MM.1S (cell line): ENCODE measurements at regions not wholly inside any gene's neighbourhood (a gene's known extent, or its start where the extent isn't known, plus 50 kb on each side); places are given as distances from the start of the nearest gene placed in this dataset.

Experiments used
- DNase-seq: peaks from one replicate; pipeline ENCODE4 v3.0.0-alpha.2; 2015
- H2AFZ ChIP-seq: fragments of 300-600 bp; sonication (generic); 2 replicates; pipeline ENCODE4 v1.6.0; 2016; ENCODE audit warnings: antibody characterized with exemption, low read length
- H3F3A ChIP-seq: fragments of 300-600 bp; sonication (generic); 2 replicates; pipeline ENCODE4 v1.6.1; 2016; ENCODE audit warnings: mild to moderate bottlenecking, antibody characterized with exemption, low read length, moderate library complexity, mixed read lengths; ENCODE audit not compliant: insufficient read depth
- H3K27ac ChIP-seq: fragments of 300-600 bp; sonication (generic); 2 replicates; pipeline ENCODE4 v1.5.1; 2016; ENCODE audit warnings: mild to moderate bottlenecking, low read length
- H3K27me3 ChIP-seq: fragments of 300-600 bp; sonication (generic); replicated peaks from 2 replicates; pipeline ENCODE4 v1.6.0; 2016; ENCODE audit warnings: low read length; ENCODE audit not compliant: insufficient read depth
- H3K36me3 ChIP-seq: fragments of 300-600 bp; sonication (generic); replicated peaks from 2 replicates; pipeline ENCODE4 v1.6.1; 2016; ENCODE audit warnings: mild to moderate bottlenecking, low read length, mixed read lengths; ENCODE audit not compliant: insufficient read depth
- H3K4me1 ChIP-seq: fragments of 300-600 bp; sonication (generic); 2 replicates; pipeline ENCODE4 v1.6.1; 2016; ENCODE audit warnings: low read length, mixed read lengths
- H3K4me2 ChIP-seq: fragments of 300-600 bp; sonication (generic); 2 replicates; pipeline ENCODE4 v1.6.0; 2016; ENCODE audit warnings: low read depth, low read length
- H3K4me3 ChIP-seq: fragments of 300-600 bp; sonication (generic); 2 replicates; pipeline ENCODE4 v1.5.1; 2016; ENCODE audit warnings: low read length, mixed read lengths
- H3K79me2 ChIP-seq: fragments of 300-600 bp; sonication (generic); 2 replicates; pipeline ENCODE4 v1.6.1; 2016; ENCODE audit warnings: mixed run types, low read length, mixed read lengths
- H3K9ac ChIP-seq: fragments of 300-600 bp; sonication (generic); 2 replicates; pipeline ENCODE4 v1.6.1; 2016; ENCODE audit warnings: low read length, mixed read lengths
- H3K9me2 ChIP-seq: fragments of 300-600 bp; sonication (generic); replicated peaks from 2 replicates; pipeline ENCODE4 v1.6.1; 2016; ENCODE audit warnings: mild to moderate bottlenecking, low read length, mixed read lengths; ENCODE audit not compliant: insufficient read depth
- H3K9me3 ChIP-seq: fragments of 300-600 bp; sonication (generic); replicated peaks from 2 replicates; pipeline ENCODE4 v1.6.1; 2016; ENCODE audit warnings: mild to moderate bottlenecking, low read length, mixed read lengths; ENCODE audit not compliant: insufficient read depth
- H4K20me1 ChIP-seq: fragments of 300-600 bp; sonication (generic); 2 replicates; pipeline ENCODE4 v1.6.1; 2016; ENCODE audit warnings: mild to moderate bottlenecking, low read length, moderate library complexity, mixed read lengths; ENCODE audit not compliant: insufficient read depth
- EZH2 ChIP-seq: fragments of 300-600 bp; sonication (generic); optimal IDR thresholded peaks from 2 replicates; pipeline ENCODE3; 2017; ENCODE audit warnings: low read depth, mild to moderate bottlenecking, antibody characterized with exemption, low read length, mixed read lengths
- EZH2phosphoT487 ChIP-seq: fragments of 300-600 bp; sonication (generic); IDR thresholded peaks from 2 replicates; pipeline ENCODE4 v1.6.1; 2018; ENCODE audit warnings: antibody characterized with exemption, low read length
- TF ChIP-seq, protein P1 (sequence below): fragments of 300-600 bp; sonication (generic); IDR thresholded peaks from 2 replicates; pipeline ENCODE4 v1.5.1; 2016; ENCODE audit warnings: antibody characterized with exemption, low read length, mixed read lengths

- Histone ChIP-seq H3K27me3 (no peaks in the 10 kb centered on the region), H3K36me3 (no peaks in the 10 kb centered on the region), H3K27ac (no peak overlapping the region), H2AFZ (no peak overlapping the region), H3K9me2 (no peaks in the 10 kb centered on the region), H4K20me1 (no peaks in the 10 kb centered on the region), H3K4me2 (no peak overlapping the region), H3K4me3 (no peak overlapping the region), H3K79me2 (no peaks in the 10 kb centered on the region), H3K9ac (no peak overlapping the region), H3K9me3 (no peaks in the 10 kb centered on the region), H3F3A (peaks cover 29% of the 10 kb centered on the region), H3K4me1 (peaks cover 68% of the 10 kb centered on the region)
- no peak for DNase-seq
- TF ChIP-seq EZH2phosphoT487: no peak
- no peak for TF ChIP-seq EZH2
- TF ChIP-seq, protein P1, sequence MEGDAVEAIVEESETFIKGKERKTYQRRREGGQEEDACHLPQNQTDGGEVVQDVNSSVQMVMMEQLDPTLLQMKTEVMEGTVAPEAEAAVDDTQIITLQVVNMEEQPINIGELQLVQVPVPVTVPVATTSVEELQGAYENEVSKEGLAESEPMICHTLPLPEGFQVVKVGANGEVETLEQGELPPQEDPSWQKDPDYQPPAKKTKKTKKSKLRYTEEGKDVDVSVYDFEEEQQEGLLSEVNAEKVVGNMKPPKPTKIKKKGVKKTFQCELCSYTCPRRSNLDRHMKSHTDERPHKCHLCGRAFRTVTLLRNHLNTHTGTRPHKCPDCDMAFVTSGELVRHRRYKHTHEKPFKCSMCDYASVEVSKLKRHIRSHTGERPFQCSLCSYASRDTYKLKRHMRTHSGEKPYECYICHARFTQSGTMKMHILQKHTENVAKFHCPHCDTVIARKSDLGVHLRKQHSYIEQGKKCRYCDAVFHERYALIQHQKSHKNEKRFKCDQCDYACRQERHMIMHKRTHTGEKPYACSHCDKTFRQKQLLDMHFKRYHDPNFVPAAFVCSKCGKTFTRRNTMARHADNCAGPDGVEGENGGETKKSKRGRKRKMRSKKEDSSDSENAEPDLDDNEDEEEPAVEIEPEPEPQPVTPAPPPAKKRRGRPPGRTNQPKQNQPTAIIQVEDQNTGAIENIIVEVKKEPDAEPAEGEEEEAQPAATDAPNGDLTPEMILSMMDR: no peak
Observed at GRCh38 chr10:110411047-110411410, 86.7 kb upstream of the DUSP5 start.

GRCh38 chr10:110413049-110413783 is 84.5 kb upstream of the DUSP5 start:
- Histone ChIP-seq H3K27ac (peak overlapping the region; percentile 96), H3F3A (peaks cover 29% of the 10 kb centered on the region), H4K20me1 (no peaks in the 10 kb centered on the region), H3K9ac (no peak overlapping the region), H3K27me3 (no peaks in the 10 kb centered on the region), H3K4me3 (no peak overlapping the region), H3K9me3 (no peaks in the 10 kb centered on the region), H3K4me2 (no peak overlapping the region), H3K9me2 (no peaks in the 10 kb centered on the region), H3K79me2 (no peaks in the 10 kb centered on the region), H3K4me1 (peaks cover 76% of the 10 kb centered on the region), H3K36me3 (no peaks in the 10 kb centered on the region), H2AFZ (no peak overlapping the region; the same call in 1 of the 2 replicates)
- TF ChIP-seq EZH2 (no peak), EZH2phosphoT487 (no peak)
- TF ChIP-seq, protein P1: no peak
- no peak for DNase-seq

- Histone ChIP-seq H4K20me1 (no peaks in the 10 kb centered on the region), H3K4me1 (peaks cover 73% of the 10 kb centered on the region), H3K9me3 (no peaks in the 10 kb centered on the region), H3K4me2 (peak overlapping the region; percentile 41), H3K36me3 (no peaks in the 10 kb centered on the region), H3K9me2 (no peaks in the 10 kb centered on the region), H2AFZ (no peak overlapping the region), H3K4me3 (no peak overlapping the region), H3K79me2 (no peaks in the 10 kb centered on the region), H3K9ac (peak overlapping the region; percentile 56), H3K27me3 (no peaks in the 10 kb centered on the region), H3F3A (peaks cover 29% of the 10 kb centered on the region), H3K27ac (peak overlapping the region; percentile 96)
- no peak for DNase-seq
- TF ChIP-seq, protein P1: no peak
- TF ChIP-seq EZH2phosphoT487: no peak
- TF ChIP-seq EZH2: no peak
Observed at GRCh38 chr10:110413903-110414547, 83.7 kb upstream of the DUSP5 start.
